ENCODE measurements at regions not wholly inside any gene's neighbourhood (a gene's known extent, or its start where the extent isn't known, plus 50 kb on each side); places are given as distances from the start of the nearest gene placed in this dataset.
A peak's percentile ranks its signal among the peaks of the same experiment; 100 is the strongest.

DNA sequence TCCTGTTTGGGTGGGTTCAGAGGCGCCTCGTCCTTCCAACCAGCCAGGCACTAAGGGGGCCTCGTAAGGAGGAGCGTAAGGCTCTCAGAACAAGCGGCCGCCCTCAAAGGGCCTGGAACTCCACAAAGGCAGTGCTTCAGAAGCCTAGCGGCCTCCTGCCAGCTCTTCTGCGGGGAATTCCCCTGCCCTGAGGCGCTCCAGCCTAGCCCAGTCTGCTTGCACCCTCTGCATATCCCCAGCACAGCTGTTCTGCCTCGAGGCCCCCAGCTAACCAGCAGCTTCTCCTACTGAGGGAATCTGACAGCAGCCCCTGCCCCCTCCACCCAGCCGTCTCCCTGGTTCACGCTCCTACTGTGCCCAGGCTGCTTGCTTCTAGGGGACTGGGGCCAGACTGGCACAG is 265.9 kb downstream of the TFCP2L1 start:
- Histone ChIP-seq H3K4me1 (replicated peaks in 1 of 2) (peaks cover 5 to 10% of the 10 kb centered on the region in 2 donors), H3K27ac (no peak overlapping the region), H3K4me3 (no peak overlapping the region)
- peak in 6 of 8 experiments; percentile 17 to 85 (median 56) for ATAC-seq (replicated peaks in 6 of 8)
- in situ Hi-C loops (cut with MboI; ENCODE audit: low pct_unique_long_range_greater_than_20kb in 2 of 9, low sequenced_read_pairs in 9 of 9, unreplicated experiment in 9 of 9) = no loop called here
- 61 to 82% (median 80%) methylated on average over 1 to 9 of the region's 12 CpGs; no CpG with 5 or more reads in 7 of the 10 experiments for WGBS, 10 experiments

DNA sequence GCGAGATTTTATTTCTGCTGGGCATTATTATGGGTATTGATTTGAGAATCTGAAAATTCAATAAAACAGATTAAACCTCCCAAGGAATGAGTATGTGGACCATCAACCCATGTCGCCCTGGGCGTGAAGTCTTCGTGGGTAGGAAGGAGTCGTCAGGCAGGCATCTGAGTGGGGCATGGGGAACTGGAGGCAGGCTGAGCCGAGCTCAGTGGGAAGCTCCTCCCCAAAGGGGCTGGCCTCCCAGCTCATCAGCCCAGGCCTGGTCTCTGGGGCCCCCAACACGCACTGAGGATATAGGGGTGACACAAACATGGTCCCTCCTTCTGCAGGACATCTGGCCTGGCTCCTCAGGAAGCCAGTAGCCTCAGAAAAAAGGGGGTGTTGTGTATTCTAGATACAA is 265.2 kb downstream of the TFCP2L1 start:
- Histone ChIP-seq H3K4me3 (no peak overlapping the region), H3K27ac (no peak overlapping the region), H3K4me1 (replicated peaks in 1 of 2) (peaks cover 5 to 10% of the 10 kb centered on the region in 2 donors)
- in situ Hi-C loops (cut with MboI; ENCODE audit: low pct_unique_long_range_greater_than_20kb in 2 of 9, low sequenced_read_pairs in 9 of 9, unreplicated experiment in 9 of 9) = no loop called here
- 40 to 85% (median 79%) methylated on average over 1 to 5 of the region's 7 CpGs; no CpG with 5 or more reads in 3 of the 10 experiments for WGBS, 10 experiments
- no peak for ATAC-seq (replicated peaks in 6 of 8)

DNA sequence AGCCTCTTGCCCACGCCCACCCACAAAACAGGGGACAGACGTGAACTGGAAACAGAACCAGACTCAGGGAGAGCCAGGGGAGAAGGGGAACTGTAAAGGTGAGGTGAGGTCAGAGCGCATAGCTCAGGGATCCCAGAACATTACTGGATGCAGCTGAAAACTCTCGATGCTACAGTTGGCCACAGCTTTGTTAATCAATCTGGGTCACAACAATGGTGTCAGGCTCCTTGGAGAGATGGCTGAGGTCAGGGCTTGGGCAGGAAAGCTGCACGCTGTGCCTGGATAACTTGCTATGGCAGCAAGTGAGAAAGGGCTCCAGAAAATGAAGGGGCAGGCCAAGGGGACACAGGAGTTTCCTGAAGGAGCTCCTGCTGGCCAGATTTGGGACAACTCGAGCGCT is 263.3 kb downstream of the TFCP2L1 start:
- no peak for ATAC-seq (replicated peaks in 6 of 8)
- in situ Hi-C loops (cut with MboI; ENCODE audit: low pct_unique_long_range_greater_than_20kb in 2 of 9, low sequenced_read_pairs in 9 of 9, unreplicated experiment in 9 of 9) = no loop called here
- peaks cover 5 to 10% of the 10 kb centered on the region in 2 donors for H3K4me1 ChIP-seq (replicated peaks in 1 of 2)
- H3K4me3 ChIP-seq = no peak overlapping the region
- WGBS, 10 experiments = 0 to 100% (median 46%) methylated on average over 1 to 5 of the region's 7 CpGs; no CpG with 5 or more reads in 2 of the 10 experiments
- H3K27ac ChIP-seq = no peak overlapping the region

DNA sequence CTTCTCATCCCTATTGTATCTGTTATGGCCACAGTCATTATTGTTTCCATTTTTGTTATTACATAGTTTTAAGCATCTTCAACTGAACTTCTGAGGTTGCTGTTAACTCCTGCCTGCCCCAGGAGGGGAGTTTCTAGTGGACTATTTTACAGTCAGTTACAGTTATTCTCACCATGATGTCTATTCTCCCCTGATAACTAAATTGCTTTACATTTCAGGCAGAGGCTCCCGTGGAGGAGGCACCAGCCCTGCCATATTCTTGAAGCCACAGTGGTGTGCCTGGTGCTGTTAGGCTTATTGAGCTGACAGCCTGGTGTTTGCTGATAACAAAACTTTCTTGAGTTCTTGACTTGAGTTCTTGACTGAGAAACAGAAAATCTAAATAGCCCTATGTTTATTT is 256.4 kb downstream of the TFCP2L1 start:
- Histone ChIP-seq H3K4me3 (no peak overlapping the region), H3K27ac (no peak overlapping the region), H3K4me1 (replicated peaks in 1 of 2) (no peaks in the 10 kb centered on the region)
- 0 to 100% (median 51%) methylated on average over 1 of the region's 1 CpG; no CpG with 5 or more reads in 4 of the 10 experiments for WGBS, 10 experiments
- ATAC-seq (replicated peaks in 6 of 8) = no peak
- in situ Hi-C loops (cut with MboI; ENCODE audit: low pct_unique_long_range_greater_than_20kb in 2 of 9, low sequenced_read_pairs in 9 of 9, unreplicated experiment in 9 of 9) = no loop called here

DNA sequence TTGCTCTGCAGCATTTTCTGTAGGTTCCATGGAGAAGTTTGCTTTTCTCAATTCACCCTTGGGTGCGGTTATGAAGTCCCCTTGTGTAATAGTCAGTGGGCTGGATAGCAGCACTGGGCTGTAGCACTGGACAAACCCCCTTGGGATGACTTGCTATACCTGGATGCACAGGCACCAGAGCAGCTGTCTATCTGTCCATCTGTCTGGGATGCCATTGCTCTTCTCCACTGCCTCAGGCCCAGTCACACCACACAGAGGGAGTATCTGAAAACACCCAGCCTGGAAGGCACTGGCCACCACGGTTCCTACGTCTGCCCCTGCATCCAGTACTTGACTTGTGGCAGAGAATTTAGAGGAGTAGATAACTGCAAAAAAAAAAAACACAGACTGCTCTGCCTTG is 254.5 kb downstream of the TFCP2L1 start:
- no peak for ATAC-seq (replicated peaks in 6 of 8)
- no peaks in the 10 kb centered on the region for H3K4me1 ChIP-seq (replicated peaks in 1 of 2)
- H3K4me3 ChIP-seq = no peak overlapping the region
- no peak overlapping the region for H3K27ac ChIP-seq
- in situ Hi-C loops (cut with MboI; ENCODE audit: low pct_unique_long_range_greater_than_20kb in 2 of 9, low sequenced_read_pairs in 9 of 9, unreplicated experiment in 9 of 9) = no loop called here
- WGBS, 10 experiments = 0 to 90% (median 82%) methylated on average over 1 to 3 of the region's 3 CpGs; no CpG with 5 or more reads in 2 of the 10 experiments

DNA sequence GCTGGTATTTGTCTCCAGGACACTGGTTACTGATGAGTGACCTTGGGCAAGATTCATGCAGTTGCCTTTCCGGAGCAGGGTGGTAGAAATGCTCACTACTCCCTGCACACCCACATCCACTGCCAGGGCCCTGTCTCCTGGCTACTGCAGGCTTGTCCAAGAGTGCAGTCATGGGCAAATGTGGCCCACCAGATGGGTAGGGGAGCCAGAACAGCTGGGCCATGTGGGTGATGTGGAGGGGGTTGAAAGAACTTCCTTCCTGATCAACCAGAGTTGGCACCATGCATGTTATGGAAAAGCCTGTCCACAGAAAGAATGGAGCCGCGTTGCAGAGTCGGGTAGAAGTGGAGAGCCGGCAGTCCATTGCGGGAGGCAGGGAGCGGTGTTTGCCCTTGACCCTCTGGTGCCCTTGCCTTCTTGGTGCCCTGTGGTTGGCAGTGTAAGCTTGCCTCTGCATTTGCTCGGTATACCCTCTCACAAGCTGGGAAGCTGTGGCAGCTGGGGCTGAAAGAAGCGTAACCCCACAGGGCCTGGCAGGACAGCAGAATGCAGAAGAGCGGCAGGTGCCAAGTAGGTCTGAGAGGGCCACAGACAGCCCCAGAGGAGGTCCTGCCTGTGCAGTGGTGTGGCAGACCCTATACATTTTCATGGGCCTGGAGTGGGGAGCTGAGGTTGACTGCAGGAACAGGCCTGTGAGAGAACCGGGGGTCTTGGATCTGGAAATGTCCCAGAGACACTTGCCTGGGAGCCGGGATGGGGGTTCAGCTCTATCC is 253.2 kb downstream of the TFCP2L1 start:
- in situ Hi-C loops (cut with MboI; ENCODE audit: low pct_unique_long_range_greater_than_20kb in 2 of 9, low sequenced_read_pairs in 9 of 9, unreplicated experiment in 9 of 9) = no loop called here

DNA sequence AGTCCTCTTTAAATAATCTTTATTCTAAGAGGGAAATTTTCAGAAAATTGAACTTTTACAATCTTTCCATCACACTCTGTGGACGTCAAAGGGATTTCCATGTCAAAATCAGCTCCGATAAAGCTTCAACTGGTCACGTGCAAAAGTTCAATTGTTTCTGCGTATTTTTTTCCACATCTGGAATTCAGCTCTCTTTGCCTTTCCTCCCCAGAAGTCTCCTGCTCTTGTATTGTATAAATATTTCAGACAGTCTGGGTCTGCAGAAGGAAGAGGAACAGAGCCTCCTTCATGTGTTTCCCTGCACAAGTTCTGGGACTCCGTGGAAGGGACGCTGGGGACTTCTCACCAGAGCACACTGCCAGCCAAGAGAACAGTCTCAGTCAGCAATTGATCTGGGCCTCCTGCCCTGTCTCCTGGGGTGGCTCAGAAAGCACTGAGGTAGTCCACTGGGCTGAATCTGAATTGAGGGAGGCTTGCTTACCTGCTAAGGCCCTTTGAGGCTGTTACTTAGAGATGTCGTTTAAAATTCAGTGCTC is 251.5 kb downstream of the TFCP2L1 start:
- Histone ChIP-seq H3K4me1 (replicated peaks in 1 of 2) (no peaks in the 10 kb centered on the region), H3K4me3 (no peak overlapping the region), H3K27ac (no peak overlapping the region)
- WGBS, 10 experiments = 16 to 100% (median 82%) methylated on average over 1 to 7 of the region's 7 CpGs; no CpG with 5 or more reads in 2 of the 10 experiments
- no peak for ATAC-seq (replicated peaks in 6 of 8)
- in situ Hi-C loops (cut with MboI; ENCODE audit: low pct_unique_long_range_greater_than_20kb in 2 of 9, low sequenced_read_pairs in 9 of 9, unreplicated experiment in 9 of 9) = no loop called here

More for the DNA sequence above, 253.2 kb downstream of the TFCP2L1 start:
- 0 to 100% (median 98%) methylated on average over 1 to 4 of the region's 12 CpGs; no CpG with 5 or more reads in 4 of the 10 experiments for WGBS, 10 experiments
- no peak for ATAC-seq (replicated peaks in 6 of 8)
- H3K4me1 ChIP-seq (replicated peaks in 1 of 2) = no peaks in the 10 kb centered on the region
- H3K27ac ChIP-seq = no peak overlapping the region
- no peak overlapping the region for H3K4me3 ChIP-seq

DNA sequence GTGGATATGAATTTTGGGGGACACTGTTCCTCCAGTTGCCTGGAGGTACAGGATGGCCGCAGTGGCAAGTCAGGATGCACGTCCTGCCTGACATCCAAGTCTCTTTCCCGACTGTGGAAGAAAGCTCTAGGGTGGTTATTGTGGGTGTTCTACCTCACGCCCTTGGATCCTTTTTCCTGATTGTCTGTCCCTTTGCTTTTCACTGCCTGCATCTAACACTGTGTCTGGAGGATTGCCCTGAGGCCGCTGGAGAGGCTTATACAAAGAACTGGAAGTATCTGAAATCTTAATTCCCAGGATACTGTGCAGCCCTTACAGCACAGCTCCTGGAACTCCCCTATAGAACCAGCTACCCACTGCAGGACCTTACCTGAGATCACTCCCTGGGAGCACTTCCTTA is 250.5 kb downstream of the TFCP2L1 start:
- ATAC-seq (replicated peaks in 6 of 8) = no peak
- WGBS, 10 experiments = 50 to 83% (median 60%) methylated on average over 1 to 3 of the region's 5 CpGs; no CpG with 5 or more reads in 5 of the 10 experiments
- H3K27ac ChIP-seq = no peak overlapping the region
- no peaks in the 10 kb centered on the region for H3K4me1 ChIP-seq (replicated peaks in 1 of 2)
- no peak overlapping the region for H3K4me3 ChIP-seq
- in situ Hi-C loops (cut with MboI; ENCODE audit: low pct_unique_long_range_greater_than_20kb in 2 of 9, low sequenced_read_pairs in 9 of 9, unreplicated experiment in 9 of 9) = no loop called here

DNA sequence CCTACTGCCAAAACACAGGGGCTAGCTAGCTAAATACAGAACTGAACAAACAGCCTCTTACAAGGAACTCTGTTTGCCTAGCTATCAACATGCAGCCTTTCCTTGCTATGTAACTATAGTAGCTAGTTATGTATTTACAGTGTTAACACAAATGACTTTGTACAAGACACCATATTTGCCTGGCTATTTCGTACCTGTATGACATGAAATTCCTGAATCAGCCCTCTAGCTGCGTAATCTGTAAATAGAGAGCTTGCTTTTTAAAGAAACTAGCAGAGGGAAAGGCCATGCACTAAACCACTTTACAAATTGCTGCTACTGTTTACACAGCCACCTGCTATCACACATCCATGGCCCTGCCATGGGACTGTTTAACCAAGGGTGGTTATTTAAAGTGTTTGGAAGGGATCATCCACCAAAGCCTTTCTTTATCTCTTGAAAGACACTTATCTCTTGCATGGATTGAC is 248.7 kb downstream of the TFCP2L1 start:
- H3K4me1 ChIP-seq (replicated peaks in 1 of 2) = no peaks in the 10 kb centered on the region
- in situ Hi-C loops (cut with MboI; ENCODE audit: low pct_unique_long_range_greater_than_20kb in 2 of 9, low sequenced_read_pairs in 9 of 9, unreplicated experiment in 9 of 9) = no loop called here
- WGBS, 10 experiments = 17 to 100% (median 74%) methylated on average over 1 to 2 of the region's 2 CpGs

DNA sequence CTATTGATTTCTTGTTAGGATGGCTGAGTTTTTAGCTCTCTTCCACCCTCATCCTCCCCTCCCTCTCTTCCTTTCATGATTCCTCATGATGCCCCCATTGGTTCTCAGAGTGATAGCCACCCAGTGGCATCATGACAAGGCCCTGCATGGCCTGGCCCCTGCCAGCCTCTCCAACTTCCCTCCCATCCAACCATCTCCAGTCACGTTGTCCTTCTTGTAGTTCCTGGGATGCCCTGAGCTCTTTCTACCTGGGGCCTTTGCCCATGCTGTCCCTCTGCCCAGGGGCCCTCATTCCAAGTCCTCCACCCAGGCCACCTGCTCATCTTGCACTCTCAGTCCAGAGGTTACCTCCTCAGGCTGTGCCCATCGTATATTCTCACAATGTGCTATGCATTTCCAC is 247.5 kb downstream of the TFCP2L1 start:
- Histone ChIP-seq H3K27ac (no peak overlapping the region), H3K4me3 (no peak overlapping the region), H3K4me1 (replicated peaks in 1 of 2) (no peaks in the 10 kb centered on the region)
- in situ Hi-C loops (cut with MboI; ENCODE audit: low pct_unique_long_range_greater_than_20kb in 2 of 9, low sequenced_read_pairs in 9 of 9, unreplicated experiment in 9 of 9) = no loop called here
- ATAC-seq (replicated peaks in 6 of 8) = no peak
- WGBS, 10 experiments = 50 to 100% (median 80%) methylated on average over 1 to 2 of the region's 2 CpGs; no CpG with 5 or more reads in 1 of the 10 experiments

More for the DNA sequence above, 248.7 kb downstream of the TFCP2L1 start:
- Histone ChIP-seq H3K4me3 (no peak overlapping the region), H3K27ac (no peak overlapping the region)
- peak in 3 of 8 experiments; percentile 32 to 92 (median 66) for ATAC-seq (replicated peaks in 6 of 8)

DNA sequence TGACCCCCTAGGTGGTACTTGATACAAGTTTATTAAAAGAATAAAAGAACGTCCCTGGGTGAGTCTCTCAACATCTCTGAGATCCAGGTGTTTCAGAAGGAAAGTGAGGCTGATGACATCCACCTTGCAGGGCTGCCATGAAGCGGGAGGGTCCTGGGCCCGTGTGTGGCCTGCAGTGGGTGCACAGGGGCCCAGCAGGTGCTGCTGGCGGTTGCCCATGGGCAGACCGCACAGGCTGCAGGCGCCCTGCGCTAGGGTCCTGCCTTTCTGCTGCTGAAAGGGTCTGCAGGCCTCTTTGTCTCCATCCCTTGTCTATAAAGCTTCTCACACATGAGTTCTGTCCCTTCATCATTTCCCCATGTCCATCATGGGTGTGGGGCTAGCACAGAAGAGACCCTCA is 247.0 kb downstream of the TFCP2L1 start:
- in situ Hi-C loops (cut with MboI; ENCODE audit: low pct_unique_long_range_greater_than_20kb in 2 of 9, low sequenced_read_pairs in 9 of 9, unreplicated experiment in 9 of 9) = no loop called here

DNA sequence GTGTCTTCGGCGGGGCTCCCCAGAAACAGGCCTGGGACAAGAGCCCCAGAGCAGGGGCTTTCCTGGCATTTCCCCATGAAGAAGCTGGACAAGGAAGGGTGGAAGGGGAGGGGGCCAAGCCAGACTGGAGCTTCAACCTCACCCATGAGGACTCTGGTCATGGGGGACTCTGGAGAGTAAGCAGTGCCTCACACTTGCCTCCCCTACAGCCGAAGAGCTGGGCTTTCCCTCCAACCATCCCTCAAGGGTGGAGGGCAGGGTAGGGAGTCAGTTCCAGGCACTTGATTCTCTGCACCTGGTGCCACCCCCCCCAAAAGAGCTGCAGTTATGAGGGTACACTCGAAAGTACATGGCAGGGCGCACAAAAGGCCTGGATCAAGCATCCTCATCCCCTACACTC is 246.6 kb downstream of the TFCP2L1 start:
- no peak for ATAC-seq (replicated peaks in 6 of 8)
- in situ Hi-C loops (cut with MboI; ENCODE audit: low pct_unique_long_range_greater_than_20kb in 2 of 9, low sequenced_read_pairs in 9 of 9, unreplicated experiment in 9 of 9) = no loop called here
- no peak overlapping the region for H3K4me3 ChIP-seq
- no peak overlapping the region for H3K27ac ChIP-seq
- H3K4me1 ChIP-seq (replicated peaks in 1 of 2) = no peaks in the 10 kb centered on the region
- WGBS, 10 experiments = 62 to 100% (median 90%) methylated on average over 1 to 4 of the region's 5 CpGs; no CpG with 5 or more reads in 4 of the 10 experiments

More for the DNA sequence above, 247.0 kb downstream of the TFCP2L1 start:
- no peak overlapping the region for H3K27ac ChIP-seq
- H3K4me3 ChIP-seq = no peak overlapping the region
- no peaks in the 10 kb centered on the region for H3K4me1 ChIP-seq (replicated peaks in 1 of 2)
- WGBS, 10 experiments = 37 to 83% (median 67%) methylated on average over 3 to 6 of the region's 7 CpGs; no CpG with 5 or more reads in 7 of the 10 experiments
- ATAC-seq (replicated peaks in 6 of 8) = no peak

DNA sequence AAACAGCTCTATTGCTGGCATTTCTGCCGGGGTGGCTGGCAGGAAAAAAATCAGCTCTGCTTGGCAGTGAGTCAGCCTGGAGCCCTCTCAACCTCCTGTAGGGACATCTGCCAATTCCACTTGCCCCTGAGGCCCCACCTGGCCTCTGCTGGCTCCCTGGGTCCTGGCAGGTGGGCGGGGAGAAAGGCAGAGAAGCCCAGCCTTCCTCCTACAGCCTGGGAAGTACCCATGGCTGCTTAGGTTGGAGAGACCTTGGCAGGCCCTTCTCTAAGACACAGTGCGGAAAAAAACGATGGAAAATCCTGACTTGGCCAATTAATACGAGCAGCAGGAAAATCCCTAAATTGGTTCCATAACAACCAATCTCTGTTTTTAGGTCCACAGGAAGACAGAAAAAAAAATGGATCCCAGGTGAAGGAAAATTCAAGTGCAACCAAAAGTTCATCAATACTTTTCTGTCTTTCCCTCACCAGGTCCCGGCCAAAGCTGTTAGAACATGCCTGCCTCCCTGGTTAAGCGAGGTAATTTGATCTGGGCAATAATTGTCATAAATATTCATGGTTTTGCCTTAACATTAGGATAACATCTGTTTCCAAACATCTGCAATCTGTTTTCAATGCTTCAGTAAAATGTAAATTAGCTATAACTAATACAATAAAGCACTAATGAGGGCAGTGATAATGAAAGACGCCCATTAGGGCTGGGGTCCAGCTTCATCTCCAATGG is 245.9 kb downstream of the TFCP2L1 start:
- Histone ChIP-seq H3K4me1 (replicated peaks in 1 of 2) (no peaks in the 10 kb centered on the region), H3K27ac (no peak overlapping the region), H3K4me3 (no peak overlapping the region)
- in situ Hi-C loops (cut with MboI; ENCODE audit: low pct_unique_long_range_greater_than_20kb in 2 of 9, low sequenced_read_pairs in 9 of 9, unreplicated experiment in 9 of 9) = no loop called here
- 0 to 100% (median 66%) methylated on average over 1 to 6 of the region's 8 CpGs; no CpG with 5 or more reads in 1 of the 10 experiments for WGBS, 10 experiments
- peak in 6 of 8 experiments; percentile 29 to 91 (median 58) for ATAC-seq (replicated peaks in 6 of 8)

All from motor neuron (in vitro differentiated cells).